22Rv1 (cell line): ENCODE measurements at regions not wholly inside any gene's neighbourhood (a gene's known extent, or its start where the extent isn't known, plus 50 kb on each side); places are given as distances from the start of the nearest gene placed in this dataset.
"Not testable (repeated sequence)": the region's sequence is repeated elsewhere in the genome, so short reads cannot be mapped to it uniquely, and the experiment has no call there.

Source experiments
- H3K27ac ChIP-seq: fragments of 450-650 bp; 2 replicates; pipeline ENCODE4 v1.5.1; 2017
- ZFX ChIP-seq: fragments of 450-650 bp; IDR thresholded peaks from 2 replicates; pipeline ENCODE4 v1.6.1; 2017; ENCODE audit warnings: antibody characterized with exemption, borderline replicate concordance
- TF ChIP-seq, protein P1 (sequence below): fragments of 450-650 bp; IDR thresholded peaks from 2 replicates; pipeline ENCODE4 v1.5.1; 2017; ENCODE audit warnings: mild to moderate bottlenecking

DNA sequence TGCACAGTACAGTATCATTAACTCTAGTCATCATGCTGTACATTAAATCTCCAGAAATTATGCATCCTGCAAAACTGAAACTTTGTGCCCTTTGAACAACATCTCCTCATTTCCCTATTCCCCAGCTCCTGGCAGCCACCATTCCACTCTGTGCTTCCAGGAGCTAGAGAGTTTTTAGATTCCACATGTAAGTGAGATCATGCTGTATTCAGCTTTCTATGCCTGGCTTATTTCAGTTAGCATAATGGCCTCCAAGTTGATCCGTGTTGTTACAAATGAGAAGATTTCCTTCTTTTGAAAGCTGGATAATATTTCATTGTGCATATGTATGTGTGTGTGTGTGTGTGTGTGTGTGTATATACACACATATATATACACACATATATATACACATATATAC lies 86.9 kb upstream of the SLC24A3 start:
- no peak overlapping the region for H3K27ac ChIP-seq
- no peak for TF ChIP-seq ZFX
- TF ChIP-seq, protein P1, sequence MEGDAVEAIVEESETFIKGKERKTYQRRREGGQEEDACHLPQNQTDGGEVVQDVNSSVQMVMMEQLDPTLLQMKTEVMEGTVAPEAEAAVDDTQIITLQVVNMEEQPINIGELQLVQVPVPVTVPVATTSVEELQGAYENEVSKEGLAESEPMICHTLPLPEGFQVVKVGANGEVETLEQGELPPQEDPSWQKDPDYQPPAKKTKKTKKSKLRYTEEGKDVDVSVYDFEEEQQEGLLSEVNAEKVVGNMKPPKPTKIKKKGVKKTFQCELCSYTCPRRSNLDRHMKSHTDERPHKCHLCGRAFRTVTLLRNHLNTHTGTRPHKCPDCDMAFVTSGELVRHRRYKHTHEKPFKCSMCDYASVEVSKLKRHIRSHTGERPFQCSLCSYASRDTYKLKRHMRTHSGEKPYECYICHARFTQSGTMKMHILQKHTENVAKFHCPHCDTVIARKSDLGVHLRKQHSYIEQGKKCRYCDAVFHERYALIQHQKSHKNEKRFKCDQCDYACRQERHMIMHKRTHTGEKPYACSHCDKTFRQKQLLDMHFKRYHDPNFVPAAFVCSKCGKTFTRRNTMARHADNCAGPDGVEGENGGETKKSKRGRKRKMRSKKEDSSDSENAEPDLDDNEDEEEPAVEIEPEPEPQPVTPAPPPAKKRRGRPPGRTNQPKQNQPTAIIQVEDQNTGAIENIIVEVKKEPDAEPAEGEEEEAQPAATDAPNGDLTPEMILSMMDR, result no peak

DNA sequence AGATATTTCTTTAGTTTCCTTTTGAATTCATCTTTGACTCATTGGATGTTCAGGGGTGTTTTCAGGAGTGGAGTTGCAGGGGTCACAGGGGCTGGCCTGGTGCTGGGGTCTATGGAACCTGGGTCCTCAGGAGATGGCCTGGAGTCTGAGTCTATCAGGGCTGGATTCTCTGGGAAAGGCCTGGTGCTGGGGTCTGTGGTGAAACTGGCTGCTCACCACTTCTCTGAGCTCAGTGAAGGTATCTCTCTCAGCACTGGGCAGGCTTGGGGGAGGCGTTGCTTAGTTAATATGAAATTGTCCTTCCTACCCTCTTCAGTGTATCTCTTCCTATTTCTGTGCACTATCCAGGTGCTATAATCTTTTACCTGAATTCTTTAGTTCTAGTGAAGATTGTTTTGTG lies 83.1 kb upstream of the SLC24A3 start:
- TF ChIP-seq, protein P1, result no peak
- no peak for TF ChIP-seq ZFX
- H3K27ac ChIP-seq, result no peak overlapping the region

DNA sequence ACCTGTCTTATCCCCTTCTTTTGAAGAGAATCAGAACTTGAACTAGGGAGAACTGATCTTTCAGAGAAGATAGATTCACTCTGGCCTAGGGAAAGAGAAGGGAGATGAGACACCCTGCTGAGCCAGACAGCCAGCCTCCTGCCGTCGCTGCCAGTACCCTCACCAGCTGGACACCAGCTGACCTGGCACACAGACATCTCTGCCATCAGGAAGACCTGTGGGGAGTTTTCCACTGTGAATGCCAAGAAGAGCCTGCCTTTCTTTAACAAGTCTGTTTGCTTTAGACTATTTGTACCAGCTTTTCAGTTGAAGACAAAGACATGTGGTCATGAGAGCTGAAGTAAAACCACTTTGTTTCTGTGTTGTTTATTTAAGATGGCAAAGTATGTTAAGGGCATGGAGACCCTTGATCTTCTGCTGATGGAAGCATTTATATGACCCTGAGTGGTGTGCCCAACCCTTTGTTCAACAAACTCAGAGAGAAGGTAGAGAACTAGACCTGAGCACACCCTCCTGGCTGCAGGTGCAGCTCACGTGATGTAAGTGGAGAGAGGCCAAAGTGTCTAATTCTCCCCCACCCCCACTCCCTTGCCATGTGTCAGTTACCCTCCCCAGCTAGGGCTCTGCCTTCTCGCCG lies 82.3 kb upstream of the SLC24A3 start:
- TF ChIP-seq, protein P1, result no peak
- no peak for TF ChIP-seq ZFX

DNA sequence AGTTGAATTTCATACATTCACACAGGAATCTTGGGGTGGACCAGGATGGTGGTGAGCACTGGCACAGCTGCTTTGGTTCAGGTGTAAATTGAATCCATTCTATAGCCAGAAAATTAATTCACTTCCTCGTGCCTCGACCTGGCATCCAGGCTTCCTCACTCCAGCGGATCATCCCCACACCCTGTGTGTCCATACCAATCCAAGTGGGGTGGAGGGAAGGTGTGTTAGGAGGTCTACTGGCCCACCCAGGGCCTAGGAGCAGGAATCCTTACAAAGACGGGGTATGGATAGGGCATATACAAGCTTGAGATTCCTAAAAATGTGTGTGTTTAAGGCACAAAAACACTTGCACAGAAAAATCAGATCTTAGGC lies 81.8 kb upstream of the SLC24A3 start:
- TF ChIP-seq, protein P1, result no peak
- no peak for TF ChIP-seq ZFX
- H3K27ac ChIP-seq, result no peak overlapping the region

More for the DNA sequence above, 82.3 kb upstream of the SLC24A3 start:
- no peak overlapping the region for H3K27ac ChIP-seq

DNA sequence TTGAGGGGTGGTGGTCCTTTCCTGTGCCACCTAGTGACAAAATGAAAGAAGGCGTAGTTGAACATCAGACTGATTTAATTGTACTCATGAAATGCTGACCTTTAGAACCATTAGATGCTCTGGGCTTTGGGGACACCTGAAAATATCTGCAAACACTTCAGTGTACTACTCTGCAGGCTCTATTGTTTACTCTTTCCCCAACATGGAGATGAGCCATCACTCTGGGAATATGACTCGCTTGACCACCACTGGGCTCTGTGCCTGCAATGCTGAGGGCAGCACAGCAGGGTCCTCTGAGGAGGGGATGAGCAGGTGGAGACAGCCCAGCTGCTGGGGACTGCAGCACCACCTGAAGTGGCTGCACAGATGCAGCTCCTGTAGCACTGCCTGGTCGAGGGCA lies 74.8 kb upstream of the SLC24A3 start:
- no peak overlapping the region for H3K27ac ChIP-seq
- TF ChIP-seq, protein P1, result no peak
- TF ChIP-seq ZFX, result no peak

DNA sequence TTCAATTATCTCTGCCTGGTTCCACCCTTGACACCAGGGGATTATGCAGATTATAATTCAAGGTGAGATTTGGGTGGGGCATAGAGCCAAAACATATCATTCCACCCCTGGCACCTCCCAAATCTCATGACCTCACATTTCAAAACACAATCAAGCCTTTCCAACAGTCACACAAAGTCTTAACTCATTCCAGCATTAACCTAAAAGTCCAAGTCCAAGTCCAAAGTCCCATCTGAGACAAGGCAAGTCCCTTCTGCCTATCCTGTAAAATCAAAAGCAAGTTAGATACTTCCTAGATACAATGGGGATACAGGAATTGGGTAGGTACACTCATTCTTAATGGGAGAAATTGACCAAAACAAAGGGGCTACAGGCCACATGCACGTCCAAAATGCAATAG lies 73.7 kb upstream of the SLC24A3 start:
- H3K27ac ChIP-seq, result no peak overlapping the region
- TF ChIP-seq, protein P1, result no peak
- TF ChIP-seq ZFX, result no peak

DNA sequence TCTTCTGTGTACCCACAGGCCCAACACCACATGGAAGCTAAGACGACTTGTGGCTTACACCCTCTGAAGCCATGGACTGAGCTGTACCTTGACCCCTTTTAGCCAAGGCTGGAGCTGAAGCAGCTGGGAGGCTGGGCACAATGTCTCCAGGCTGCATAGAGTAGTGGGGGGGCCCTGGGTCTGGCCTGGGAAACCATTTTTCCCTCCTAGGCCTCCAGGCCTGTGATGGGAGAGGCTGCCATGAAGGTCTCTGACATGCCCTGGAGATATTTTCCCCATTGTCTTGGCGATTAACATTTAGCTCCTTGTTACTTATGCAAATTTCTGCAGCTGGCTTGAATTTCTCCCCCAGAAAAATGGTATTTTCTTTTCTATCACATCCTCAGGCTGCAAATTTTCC lies 72.9 kb upstream of the SLC24A3 start:
- not testable (repeated sequence) for H3K27ac ChIP-seq

DNA sequence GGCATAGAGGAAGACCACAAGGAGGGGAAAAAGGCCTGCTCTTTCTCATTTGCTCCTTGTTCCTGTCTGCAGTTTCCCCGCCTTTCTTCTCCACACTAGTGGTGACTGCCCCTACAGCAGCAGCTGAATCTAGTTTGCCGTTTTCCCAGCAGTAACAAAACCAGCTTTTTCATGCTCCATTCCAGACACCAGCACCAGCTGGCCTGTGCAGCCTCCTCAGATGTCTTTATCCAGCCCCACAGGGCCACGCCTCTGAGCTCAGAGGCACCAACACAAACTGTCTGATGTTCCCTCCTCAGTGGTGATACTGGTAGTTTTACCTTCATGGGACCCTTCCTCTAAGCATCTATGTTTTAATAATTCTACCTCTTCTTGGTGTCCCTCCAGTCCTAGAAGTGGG lies 70.4 kb upstream of the SLC24A3 start:
- no peak overlapping the region for H3K27ac ChIP-seq
- TF ChIP-seq, protein P1, result no peak
- TF ChIP-seq ZFX, result no peak
